ENCODE measurements at regions not wholly inside any gene's neighbourhood (a gene's known extent, or its start where the extent isn't known, plus 50 kb on each side); places are given as distances from the start of the nearest gene placed in this dataset.
"Not testable (repeated sequence)": the region's sequence is repeated elsewhere in the genome, so short reads cannot be mapped to it uniquely, and the experiment has no call there.

DNA sequence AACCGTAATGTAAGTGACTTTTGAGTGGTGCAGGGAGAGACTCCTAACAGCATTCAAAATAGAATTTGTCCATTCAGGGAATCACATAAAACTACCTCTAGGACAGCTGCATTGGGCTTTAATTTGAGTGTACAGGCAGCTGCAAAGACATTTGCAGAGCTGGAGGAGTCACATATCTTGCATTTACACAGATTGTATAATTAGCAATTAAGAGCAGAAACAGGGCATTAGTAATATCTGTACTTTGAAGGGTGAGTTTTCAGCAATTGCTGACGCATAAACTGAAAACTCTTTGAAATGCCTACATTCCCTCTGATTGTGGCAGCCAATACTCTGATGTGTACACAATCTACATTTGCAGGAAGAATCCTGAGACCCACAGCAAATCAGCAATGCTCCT lies 245.6 kb downstream of the UBE2NL start:
- not testable (repeated sequence) for TF ChIP-seq ZNF337 (CRISPR knock-in tag; IDR thresholded peaks at IDR 0.05; ENCODE audit: borderline replicate concordance, low read depth)
- TF ChIP-seq, protein P1, sequence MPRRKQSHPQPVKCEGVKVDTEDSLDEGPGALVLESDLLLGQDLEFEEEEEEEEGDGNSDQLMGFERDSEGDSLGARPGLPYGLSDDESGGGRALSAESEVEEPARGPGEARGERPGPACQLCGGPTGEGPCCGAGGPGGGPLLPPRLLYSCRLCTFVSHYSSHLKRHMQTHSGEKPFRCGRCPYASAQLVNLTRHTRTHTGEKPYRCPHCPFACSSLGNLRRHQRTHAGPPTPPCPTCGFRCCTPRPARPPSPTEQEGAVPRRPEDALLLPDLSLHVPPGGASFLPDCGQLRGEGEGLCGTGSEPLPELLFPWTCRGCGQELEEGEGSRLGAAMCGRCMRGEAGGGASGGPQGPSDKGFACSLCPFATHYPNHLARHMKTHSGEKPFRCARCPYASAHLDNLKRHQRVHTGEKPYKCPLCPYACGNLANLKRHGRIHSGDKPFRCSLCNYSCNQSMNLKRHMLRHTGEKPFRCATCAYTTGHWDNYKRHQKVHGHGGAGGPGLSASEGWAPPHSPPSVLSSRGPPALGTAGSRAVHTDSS (CRISPR knock-in tag; conservative IDR thresholded peaks at IDR 0.05), result not testable (repeated sequence)
